ENCODE measurements at regions not wholly inside any gene's neighbourhood (a gene's known extent, or its start where the extent isn't known, plus 50 kb on each side); places are given as distances from the start of the nearest gene placed in this dataset.

GRCh38 chrX:13266641-13267345 is 53.1 kb downstream of the ATXN3L start:
- no peak for DNase-seq

GRCh38 chrX:13265549-13266132 is 54.2 kb downstream of the ATXN3L start:
- no peak for DNase-seq

GRCh38 chrX:13265111-13265510 is 54.7 kb downstream of the ATXN3L start:
- DNase-seq: no peak

- no peak for DNase-seq
Measured at GRCh38 chrX:13263560-13264251, 56.1 kb downstream of the ATXN3L start.

GRCh38 chrX:13261348-13261747 is 58.5 kb downstream of the ATXN3L start:
- DNase-seq: no peak

GRCh38 chrX:13260598-13260997 is 59.3 kb downstream of the ATXN3L start:
- no peak for DNase-seq

GRCh38 chrX:13258725-13259124 is 61.1 kb downstream of the ATXN3L start:
- DNase-seq: no peak

- DNase-seq: no peak
Measured at GRCh38 chrX:13258052-13258444, 61.8 kb downstream of the ATXN3L start.

GRCh38 chrX:13257223-13258051 is 62.4 kb downstream of the ATXN3L start:
- DNase-seq: no peak

GRCh38 chrX:13256603-13257002 is 63.2 kb downstream of the ATXN3L start:
- no peak for DNase-seq

GRCh38 chrX:13254870-13255269 is 65.0 kb downstream of the ATXN3L start:
- no peak for DNase-seq

GRCh38 chrX:13254076-13254785 is 65.6 kb downstream of the ATXN3L start:
- DNase-seq: no peak

GRCh38 chrX:13253223-13253622 is 66.6 kb downstream of the ATXN3L start:
- DNase-seq: no peak

- DNase-seq: no peak
Measured at GRCh38 chrX:13252726-13253125, 67.1 kb downstream of the ATXN3L start.

GRCh38 chrX:13250826-13251580 is 68.8 kb downstream of the ATXN3L start:
- DNase-seq: no peak

GRCh38 chrX:13248867-13249486 is 70.9 kb downstream of the ATXN3L start:
- no peak for DNase-seq

- DNase-seq: no peak
Measured at GRCh38 chrX:13239272-13239671, 80.6 kb downstream of the ATXN3L start.

- DNase-seq: no peak
Measured at GRCh38 chrX:13235930-13236329, 83.9 kb downstream of the ATXN3L start.

GRCh38 chrX:13232484-13232883 is 87.4 kb downstream of the ATXN3L start:
- DNase-seq: no peak

- DNase-seq: no peak
Measured at GRCh38 chrX:13226214-13226613, 93.6 kb downstream of the ATXN3L start.

- DNase-seq: no peak
Measured at GRCh38 chrX:13223868-13224567, 95.8 kb downstream of the ATXN3L start.
